ENCODE measurements at regions not wholly inside any gene's neighbourhood (a gene's known extent, or its start where the extent isn't known, plus 50 kb on each side); places are given as distances from the start of the nearest gene placed in this dataset.
"Not testable (repeated sequence)": the region's sequence is repeated elsewhere in the genome, so short reads cannot be mapped to it uniquely, and the experiment has no call there.

GRCh38 chr21:16088056-16088455, 358.3 kb downstream of the USP25 start:
- intact Hi-C loops (cut with micrococcal nuclease): no loop called here
- ATAC-seq (no peak), DNase-seq (no peak)

- DNase-seq: no peak
- ATAC-seq: no peak
- intact Hi-C loops (cut with micrococcal nuclease): no loop called here
Observed at GRCh38 chr21:16095005-16095404, 365.2 kb downstream of the USP25 start.

GRCh38 chr21:16096988-16097387, 367.2 kb downstream of the USP25 start:
- ATAC-seq (no peak), DNase-seq (no peak)
- intact Hi-C loops (cut with micrococcal nuclease): no loop called here

- no peak for DNase-seq
- ATAC-seq: no peak
- intact Hi-C loops (cut with micrococcal nuclease): no loop called here
Observed at GRCh38 chr21:16102113-16102512, 372.3 kb downstream of the USP25 start.

- ATAC-seq (no peak), DNase-seq (no peak)
- intact Hi-C loops (cut with micrococcal nuclease): no loop called here
Observed at GRCh38 chr21:16108561-16109075, 378.8 kb downstream of the USP25 start.

GRCh38 chr21:16113052-16113715, 383.4 kb downstream of the USP25 start:
- DNase-seq: no peak
- intact Hi-C loops (cut with micrococcal nuclease): no loop called here
- peak; percentile 21 for ATAC-seq

GRCh38 chr21:16115461-16115860, 385.7 kb downstream of the USP25 start:
- DNase-seq (no peak), ATAC-seq (no peak)
- intact Hi-C loops (cut with micrococcal nuclease): no loop called here

GRCh38 chr21:16116069-16116468, 386.3 kb downstream of the USP25 start:
- DNase-seq (no peak), ATAC-seq (no peak)
- intact Hi-C loops (cut with micrococcal nuclease): no loop called here

GRCh38 chr21:16116798-16117197, 387.0 kb downstream of the USP25 start:
- no peak for DNase-seq
- intact Hi-C loops (cut with micrococcal nuclease): no loop called here
- no peak for ATAC-seq

- DNase-seq: no peak
- ATAC-seq: no peak
- intact Hi-C loops (cut with micrococcal nuclease): no loop called here
Observed at GRCh38 chr21:16117331-16117730, 387.5 kb downstream of the USP25 start.

GRCh38 chr21:16117851-16118590, 388.2 kb downstream of the USP25 start:
- intact Hi-C loops (cut with micrococcal nuclease): no loop called here
- peak; percentile 24 for ATAC-seq
- no peak for DNase-seq

- intact Hi-C loops (cut with micrococcal nuclease): no loop called here
- ATAC-seq (no peak), DNase-seq (no peak)
Observed at GRCh38 chr21:16124378-16125138, 394.8 kb downstream of the USP25 start.

GRCh38 chr21:16125274-16125673, 395.5 kb downstream of the USP25 start:
- ATAC-seq (no peak), DNase-seq (no peak)
- intact Hi-C loops (cut with micrococcal nuclease): no loop called here

- ATAC-seq; intact Hi-C loops (cut with micrococcal nuclease); DNase-seq: not testable (repeated sequence)
Observed at GRCh38 chr21:16132453-16132852, 402.7 kb downstream of the USP25 start.

- no peak for DNase-seq
- ATAC-seq: no peak
- intact Hi-C loops (cut with micrococcal nuclease): no loop called here
Observed at GRCh38 chr21:16133248-16133647, 403.5 kb downstream of the USP25 start.

GRCh38 chr21:16134134-16134533, 404.4 kb downstream of the USP25 start:
- ATAC-seq (no peak), DNase-seq (no peak)
- intact Hi-C loops (cut with micrococcal nuclease): no loop called here

- ATAC-seq (no peak), DNase-seq (no peak)
- intact Hi-C loops (cut with micrococcal nuclease): no loop called here
Observed at GRCh38 chr21:16137106-16137505, 407.3 kb downstream of the USP25 start.

- ATAC-seq: no peak
- intact Hi-C loops (cut with micrococcal nuclease): no loop called here
- no peak for DNase-seq
Observed at GRCh38 chr21:16145052-16145451, 415.3 kb downstream of the USP25 start.

GRCh38 chr21:16145479-16145878, 415.7 kb downstream of the USP25 start:
- no peak for ATAC-seq
- intact Hi-C loops (cut with micrococcal nuclease): no loop called here
- DNase-seq: peak; percentile 21

- no peak for DNase-seq
- intact Hi-C loops (cut with micrococcal nuclease): no loop called here
- no peak for ATAC-seq
Observed at GRCh38 chr21:16154321-16154720, 424.5 kb downstream of the USP25 start.

Data from left ventricle myocardium superior (tissue), 1 donor.